Heart left ventricle (tissue), 16 donors: ENCODE measurements at regions not wholly inside any gene's neighbourhood (a gene's known extent, or its start where the extent isn't known, plus 50 kb on each side); places are given as distances from the start of the nearest gene placed in this dataset.
A peak's percentile ranks its signal among the peaks of the same experiment; 100 is the strongest.

Experiments used
- ATAC-seq, 4 donors: fragments of 200-7000 bp; cut with Tn5 transposase; one replicate each; pipeline ENCODE4 v1.9.1; 2020 to 2022; ENCODE audit warnings: moderate library complexity in 4 of 4, mild to moderate bottlenecking in 3 of 4, moderate number of reproducible peaks in 1 of 4
- DNase-seq, 5 donors: peaks; one replicate each; pipeline ENCODE4 v3.0.0-alpha.2; 2020
- H3K27ac ChIP-seq, 12 donors: fragments of 200-600 bp; sonication (generic) in 4 of 12; one replicate each; pipeline versions ENCODE4 v1.5.0 to v1.8.0; 2016 to 2022; ENCODE audit warnings: mild to moderate bottlenecking in 2 of 12
- H3K27me3 ChIP-seq, 9 donors: fragments of 200-600 bp; sonication (generic) in 2 of 9; one replicate each; pipeline versions ENCODE4 v1.5.1 to v1.8.0; 2016 to 2022; ENCODE audit warnings: mild to moderate bottlenecking in 3 of 9
- H3K36me3 ChIP-seq, 9 donors: fragments of 200-600 bp; sonication (generic) in 2 of 9; one replicate each; pipeline versions ENCODE4 v1.5.0 to v1.8.0; 2018 to 2022; ENCODE audit warnings: mild to moderate bottlenecking in 2 of 9
- H3K4me1 ChIP-seq, 12 donors: fragments of 200-600 bp; sonication (generic) in 4 of 12; one replicate each; pipeline versions ENCODE4 v1.5.0 to v1.8.0; 2016 to 2022; ENCODE audit warnings: mild to moderate bottlenecking in 3 of 12
- H3K4me3 ChIP-seq, 12 donors: fragments of 200-600 bp; sonication (generic) in 4 of 12; one replicate each; pipeline versions ENCODE4 v1.5.0 to v1.8.0; 2017 to 2022; ENCODE audit warnings: mild to moderate bottlenecking in 9 of 12, moderate library complexity in 4 of 12
- H3K9me3 ChIP-seq, 12 donors: fragments of 200-600 bp; sonication (generic) in 4 of 12; one replicate each; pipeline versions ENCODE4 v1.5.0 to v1.8.0; 2016 to 2022; ENCODE audit warnings: mild to moderate bottlenecking in 1 of 12
- CTCF ChIP-seq, 12 donors: fragments of 200-600 bp; sonication (generic) in 4 of 12; IDR thresholded peaks; one replicate each; pipeline versions ENCODE4 v1.5.0 to v1.8.0; 2018 to 2022; ENCODE audit warnings: antibody characterized with exemption in 12 of 12, mild to moderate bottlenecking in 5 of 12
- POLR2A ChIP-seq, 2 donors: fragments of 450-650 bp; IDR thresholded peaks; one replicate each; pipeline ENCODE4 v1.6.1; 2017; ENCODE audit warnings: antibody characterized with exemption in 2 of 2, mild to moderate bottlenecking in 2 of 2, moderate library complexity in 2 of 2
- WGBS, 4 donors: extraction: QIAGEN DNeasy Blood & Tissue Kit in 2 of 4; methylation state at CpG; one replicate each; pipeline versions ENCODE4 v1.1.5 to v1.1.7; 2013 to 2018; 5-methylcytosine and 5-hydroxymethylcytosine counted together
- intact Hi-C, 10 donors: fragments of 100-400 bp; cut with DNase I; formaldehyde crosslinking; loops; one replicate each; pipeline versions ENCODE4 v1.11.1 to v1.14.2; 2022
- donor health status: ischemic (EF 13 %, LVEDD 7.1; RV severe dilation, severe dysfunction).
- donor health status: healthy with polysubstance abuse.
- donor health status: DM: no; HTN: yes; CAD: no.
- donor health status: DM: no; HTN: no; CAD: no.
- donor health status: ischemic (EF 25% LVEDD 6.9; RV normal size, moderate dysfunction).
- donor health status: ischemic (EF 25% LVEDD 5.7; RV mildly dilated, moderate dysfunction).
- donor health status: healthy.
- donor health status: DM: yes; HTN: yes; CAD: no.
- donor health status: ischemic (EF 35%, LVEDD 5.7; RV mildly dilated, moderate dysfunction).
- donor health status: nonischemic (EF 11% LVEDD 7.7; RV severe dilation, severe dysfunction).
- donor health status: DM: yes; HTN: yes; CAD: no.
- donor health status: PGD.
- donor health status: ischemic (EF 29% LVEDD 5.4; RV normal size, mild dysfunction).
- donor health status: nonischemic (EF 23%, LVEDD 6.1; RV moderate dilation, normal function).

DNA sequence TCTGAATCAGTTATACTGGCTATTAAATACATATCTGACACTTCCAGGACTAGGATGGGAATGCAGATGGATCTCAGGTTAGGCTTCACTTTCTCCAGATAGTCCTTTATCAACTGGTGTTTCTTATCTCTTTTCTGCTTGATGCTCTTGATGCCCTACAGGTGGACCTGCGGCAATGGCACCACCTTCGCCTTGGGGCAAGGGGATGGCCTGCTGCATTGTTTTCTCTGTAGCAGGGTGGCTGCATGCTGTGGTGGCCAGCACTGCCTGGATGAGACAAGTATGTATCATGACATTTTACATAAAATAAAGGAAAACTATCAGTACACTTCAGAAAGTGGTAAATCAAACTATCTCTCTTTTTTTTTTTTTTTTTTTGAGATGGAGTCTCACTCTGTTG lies 217.7 kb upstream of the ZP4 start:
- WGBS, 4 donors, result 75 to 88% (median 81%) methylated on average over 2 of the region's 2 CpGs
- Histone ChIP-seq H3K36me3 (no peaks in the 10 kb centered on the region), H3K4me3 (no peak overlapping the region), H3K4me1 (no peaks in the 10 kb centered on the region), H3K9me3 (peaks cover 0 to 3% (median 0%) of the 10 kb centered on the region in 12 donors), H3K27me3 (no peaks in the 10 kb centered on the region), H3K27ac (no peak overlapping the region)
- ATAC-seq, result no peak
- intact Hi-C loops, result no loop called here
- no peak for DNase-seq
- TF ChIP-seq CTCF (IDR thresholded peaks at IDR 0.05) (no peak), POLR2A (IDR thresholded peaks at IDR 0.05) (no peak)

DNA sequence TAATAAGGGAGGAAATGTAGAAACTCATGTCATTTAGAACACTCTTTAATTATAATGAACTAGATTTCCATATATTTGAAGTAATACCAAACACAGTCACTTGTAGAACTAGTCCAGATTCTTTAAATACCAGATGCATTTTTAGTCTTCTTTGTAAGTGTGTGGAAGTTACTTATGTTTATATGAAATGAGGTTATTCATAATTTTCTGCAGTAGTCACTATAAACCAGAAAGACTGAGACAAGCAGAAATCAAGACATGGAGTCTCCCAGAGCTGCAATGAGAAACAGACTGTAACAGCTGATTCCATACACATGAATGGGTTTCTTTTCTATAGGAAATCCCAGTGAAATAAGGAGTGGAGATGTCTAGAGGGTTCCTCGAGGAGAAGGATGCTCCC lies 216.6 kb upstream of the ZP4 start:
- Histone ChIP-seq H3K36me3 (no peaks in the 10 kb centered on the region), H3K9me3 (peaks cover 0 to 3% (median 0%) of the 10 kb centered on the region in 12 donors), H3K4me3 (no peak overlapping the region), H3K4me1 (no peaks in the 10 kb centered on the region), H3K27ac (no peak overlapping the region), H3K27me3 (no peaks in the 10 kb centered on the region)
- intact Hi-C loops, result no loop called here
- no peak for TF ChIP-seq POLR2A (IDR thresholded peaks at IDR 0.05)
- TF ChIP-seq CTCF (IDR thresholded peaks at IDR 0.05), result no peak
- WGBS, 4 donors, result 32 to 47% (median 36%) methylated on average over 1 of the region's 1 CpG
- DNase-seq (no peak), ATAC-seq (no peak)

DNA sequence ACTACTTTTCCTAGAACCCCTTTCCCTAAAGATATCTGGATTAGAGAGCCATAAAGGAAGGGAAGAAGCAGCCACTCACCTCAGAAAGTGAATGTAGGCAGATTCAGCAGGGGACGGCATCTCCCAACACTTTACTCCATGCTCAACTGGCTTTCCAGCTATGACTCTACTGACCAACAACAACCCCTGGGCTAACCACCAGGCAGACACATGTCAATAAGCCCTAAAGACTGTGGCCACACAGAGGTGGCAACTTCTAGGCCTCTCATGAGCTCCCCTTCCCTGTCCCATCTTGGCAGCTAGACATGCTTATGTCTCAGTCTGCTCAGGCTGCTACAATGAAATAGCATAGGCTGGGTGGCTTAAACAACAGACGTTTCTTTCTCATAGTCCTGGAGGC lies 214.0 kb upstream of the ZP4 start:
- H3K27me3 ChIP-seq, result no peaks in the 10 kb centered on the region
- 50 to 55% (median 50%) methylated on average over 2 of the region's 2 CpGs for WGBS, 4 donors
- H3K9me3 ChIP-seq, result peaks cover 0 to 6% (median 0%) of the 10 kb centered on the region in 12 donors
- intact Hi-C loops, result no loop called here
- TF ChIP-seq CTCF (IDR thresholded peaks at IDR 0.05), result no peak
- DNase-seq (no peak), ATAC-seq (peak in 1 of 4 donors; percentile 24)
- no peaks in the 10 kb centered on the region for H3K36me3 ChIP-seq
- H3K4me3 ChIP-seq, result no peak overlapping the region
- no peak overlapping the region for H3K27ac ChIP-seq
- no peaks in the 10 kb centered on the region for H3K4me1 ChIP-seq

- Histone ChIP-seq H3K36me3 (no peaks in the 10 kb centered on the region), H3K27ac (no peak overlapping the region), H3K4me1 (no peaks in the 10 kb centered on the region), H3K4me3 (no peak overlapping the region), H3K9me3 (peaks cover 0 to 6% (median 0%) of the 10 kb centered on the region in 12 donors), H3K27me3 (no peaks in the 10 kb centered on the region)
- ATAC-seq (no peak), DNase-seq (no peak)
- WGBS, 4 donors, result 77 to 84% (median 79%) methylated on average over 2 of the region's 2 CpGs
- TF ChIP-seq CTCF (IDR thresholded peaks at IDR 0.05), result no peak
- no peak for TF ChIP-seq POLR2A (IDR thresholded peaks at IDR 0.05)
- intact Hi-C loops, result no loop called here
Observed at GRCh38 chr1:238101923-238102322, 211.2 kb upstream of the ZP4 start.
